ENCODE measurements at regions not wholly inside any gene's neighbourhood (a gene's known extent, or its start where the extent isn't known, plus 50 kb on each side); places are given as distances from the start of the nearest gene placed in this dataset.

GRCh38 chr11:79744941-79745340, 304.1 kb upstream of the TENM4 start:
- H3K27me3 ChIP-seq (ENCODE audit: control insufficient read depth, insufficient read depth, low read length): no peaks in the 10 kb centered on the region
- ChIA-PET CTCF (no interaction called here), POLR2A (no interaction called here)
- H3K27ac ChIP-seq (ENCODE audit: low read depth, low read length): no peak overlapping the region
- H3K9me3 ChIP-seq (ENCODE audit: control insufficient read depth, insufficient read depth, low read length): no peaks in the 10 kb centered on the region
- no peak for DNase-seq (ENCODE audit: low read depth, low spot score)
- no peak overlapping the region for H3K4me3 ChIP-seq (ENCODE audit: low read depth, low read length)
- no peak for TF ChIP-seq CTCF (IDR thresholded peaks at IDR 0.05; ENCODE audit: low read depth, low read length)

- CTCF ChIA-PET: no interaction called here
Measured at GRCh38 chr11:79742176-79742575, 301.3 kb upstream of the TENM4 start.

GRCh38 chr11:79739591-79739990, 298.8 kb upstream of the TENM4 start:
- no peaks in the 10 kb centered on the region for H3K27me3 ChIP-seq (ENCODE audit: control insufficient read depth, insufficient read depth, low read length)
- H3K4me3 ChIP-seq (ENCODE audit: low read depth, low read length): no peak overlapping the region
- TF ChIP-seq CTCF (IDR thresholded peaks at IDR 0.05; ENCODE audit: low read depth, low read length): no peak
- CTCF ChIA-PET: no interaction called here
- H3K9me3 ChIP-seq (ENCODE audit: control insufficient read depth, insufficient read depth, low read length): no peaks in the 10 kb centered on the region
- H3K27ac ChIP-seq (ENCODE audit: low read depth, low read length): no peak overlapping the region
- DNase-seq (ENCODE audit: low read depth, low spot score): no peak
- POLR2A ChIA-PET: no interaction called here

More at GRCh38 chr11:79742176-79742575, 301.3 kb upstream of the TENM4 start:
- POLR2A ChIA-PET: no interaction called here
- H3K4me3 ChIP-seq (ENCODE audit: low read depth, low read length): no peak overlapping the region
- TF ChIP-seq CTCF (IDR thresholded peaks at IDR 0.05; ENCODE audit: low read depth, low read length): no peak
- no peak overlapping the region for H3K27ac ChIP-seq (ENCODE audit: low read depth, low read length)
- H3K27me3 ChIP-seq (ENCODE audit: control insufficient read depth, insufficient read depth, low read length): no peaks in the 10 kb centered on the region
- no peak for DNase-seq (ENCODE audit: low read depth, low spot score)
- no peaks in the 10 kb centered on the region for H3K9me3 ChIP-seq (ENCODE audit: control insufficient read depth, insufficient read depth, low read length)

- TF ChIP-seq CTCF (IDR thresholded peaks at IDR 0.05; ENCODE audit: low read depth, low read length): no peak
- POLR2A ChIA-PET: no interaction called here
- H3K4me3 ChIP-seq (ENCODE audit: low read depth, low read length): no peak overlapping the region
- DNase-seq (ENCODE audit: low read depth, low spot score): no peak
- no peak overlapping the region for H3K27ac ChIP-seq (ENCODE audit: low read depth, low read length)
- H3K27me3 ChIP-seq (ENCODE audit: control insufficient read depth, insufficient read depth, low read length): no peaks in the 10 kb centered on the region
- H3K9me3 ChIP-seq (ENCODE audit: control insufficient read depth, insufficient read depth, low read length): no peaks in the 10 kb centered on the region
- CTCF ChIA-PET: no interaction called here
Measured at GRCh38 chr11:79727221-79727620, 286.4 kb upstream of the TENM4 start.

- Histone ChIP-seq H3K27me3 (ENCODE audit: control insufficient read depth, insufficient read depth, low read length) (no peaks in the 10 kb centered on the region), H3K27ac (ENCODE audit: low read depth, low read length) (no peak overlapping the region), H3K9me3 (ENCODE audit: control insufficient read depth, insufficient read depth, low read length) (no peaks in the 10 kb centered on the region), H3K4me3 (ENCODE audit: low read depth, low read length) (no peak overlapping the region)
- POLR2A ChIA-PET: no interaction called here
- DNase-seq (ENCODE audit: low read depth, low spot score): no peak
- CTCF ChIA-PET: interaction anchor here (1.1 to 3.2 kb wide), 2 partner anchors 12 kb away, joined by 3 to 13 read pairs; no protein-coding TSS in a partner anchor
- no peak for TF ChIP-seq CTCF (IDR thresholded peaks at IDR 0.05; ENCODE audit: low read depth, low read length)
Measured at GRCh38 chr11:79720115-79720514, 279.3 kb upstream of the TENM4 start.
